Right renal pelvis (tissue), 4 donors: ENCODE measurements at regions not wholly inside any gene's neighbourhood (a gene's known extent, or its start where the extent isn't known, plus 50 kb on each side); places are given as distances from the start of the nearest gene placed in this dataset.
"Not testable (repeated sequence)": the region's sequence is repeated elsewhere in the genome, so short reads cannot be mapped to it uniquely, and the experiment has no call there.

ENCODE experiments used
- DNase-seq, 4 donors: peaks; one replicate each; pipeline ENCODE4 v3.0.0-alpha.2; 2013; ENCODE audit warnings: low read depth in 4 of 4, low spot score in 3 of 4, missing footprints in 1 of 4

DNA sequence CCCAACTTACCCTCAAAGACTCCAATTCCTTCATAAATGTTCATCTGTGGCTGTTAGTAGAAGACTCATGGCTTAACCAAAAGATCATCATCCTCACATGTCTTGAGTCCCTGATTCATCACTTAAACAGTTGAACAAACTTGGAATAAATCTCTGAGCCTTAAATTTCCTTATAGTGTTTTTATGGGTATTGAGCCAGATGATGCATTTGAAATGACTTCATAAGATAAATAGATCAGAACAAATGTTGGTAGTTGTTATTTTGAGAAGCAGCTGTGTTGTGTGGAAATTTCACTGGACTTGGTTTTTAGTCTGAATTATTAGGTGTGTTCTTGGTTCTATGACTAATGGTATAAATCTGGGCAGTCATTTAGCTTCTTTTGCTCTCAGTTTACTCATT, 236.2 kb downstream of the NNT start:
- no peak for DNase-seq

DNA sequence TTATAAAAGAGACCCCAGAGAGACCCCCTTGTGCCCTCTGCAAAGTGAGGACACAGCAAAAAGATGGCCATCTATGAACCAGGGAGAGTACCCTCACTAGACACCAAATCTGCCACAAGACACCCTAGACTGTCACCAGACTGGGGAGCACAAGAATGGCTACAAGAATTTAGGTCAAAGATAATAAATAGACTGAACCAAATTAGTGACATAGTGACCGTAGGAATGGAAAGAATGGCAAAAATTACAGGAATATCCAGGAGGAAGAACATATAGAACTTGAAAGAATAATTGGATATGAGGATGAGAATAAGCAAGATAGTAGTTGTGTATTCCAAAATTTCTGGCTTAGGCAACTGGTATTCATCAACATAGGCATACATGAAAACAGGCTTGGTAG, 235.0 kb downstream of the NNT start:
- DNase-seq, result no peak

- DNase-seq, result no peak
Measured at GRCh38 chr5:43837091-43837490, 234.1 kb downstream of the NNT start.

- DNase-seq, result no peak
Measured at GRCh38 chr5:43833961-43834360, 231.0 kb downstream of the NNT start.

DNA sequence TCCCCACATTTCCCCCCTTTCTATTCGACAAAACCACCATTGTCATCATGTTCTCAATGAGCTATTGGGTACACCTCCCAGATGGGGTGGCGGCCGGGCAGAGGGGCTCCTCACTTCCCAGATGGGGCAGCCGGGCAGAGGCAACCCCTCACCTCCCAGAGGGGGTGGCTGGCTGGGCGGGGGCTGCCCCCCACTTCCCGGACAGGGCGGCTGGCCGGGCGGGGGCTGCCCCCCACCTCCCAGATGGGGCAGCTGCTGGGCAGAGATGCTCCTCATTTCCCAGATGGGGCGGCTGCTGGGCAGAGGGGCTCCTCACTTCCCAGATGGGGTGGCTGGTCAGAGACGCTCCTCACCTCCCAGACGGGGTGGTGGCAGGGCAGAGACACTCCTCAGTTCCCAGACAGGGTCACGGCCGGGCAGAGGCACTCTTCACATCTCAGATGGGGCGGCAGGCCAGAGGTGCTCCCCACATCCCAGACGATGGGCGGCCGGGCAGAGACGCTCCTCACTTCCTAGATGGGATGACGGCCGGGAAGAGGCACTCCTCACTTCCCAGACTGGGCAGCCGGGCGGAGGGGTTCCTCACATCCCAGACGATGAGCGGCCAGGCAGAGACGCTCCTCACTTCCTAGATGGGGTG, 221.5 kb downstream of the NNT start:
- DNase-seq, result not testable (repeated sequence)

- DNase-seq, result not testable (repeated sequence)
Measured at GRCh38 chr5:43818394-43818793, 215.4 kb downstream of the NNT start.

GRCh38 chr5:43815497-43815896, 212.5 kb downstream of the NNT start:
- no peak for DNase-seq

- DNase-seq, result no peak
Measured at GRCh38 chr5:43804723-43805122, 201.7 kb downstream of the NNT start.

DNA sequence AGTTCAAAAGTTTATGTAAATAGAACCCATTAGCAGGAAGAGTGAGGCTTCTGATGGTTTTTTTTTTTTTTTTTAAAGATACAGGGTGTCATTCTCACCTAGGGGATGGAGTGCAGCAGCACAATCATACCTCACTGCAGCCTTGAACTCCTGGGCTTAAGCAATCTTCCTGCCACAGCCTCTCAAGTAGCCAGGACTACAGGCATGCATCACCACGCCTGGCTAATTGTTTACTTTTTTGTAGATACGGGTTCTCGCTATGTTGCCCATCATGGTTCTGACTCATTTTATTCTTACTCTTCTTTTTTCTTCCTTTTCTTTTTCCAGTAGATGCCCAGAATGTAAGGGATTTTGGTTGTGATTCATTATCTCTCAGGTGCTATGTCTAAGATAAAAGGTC, 201.1 kb downstream of the NNT start:
- no peak for DNase-seq

DNA sequence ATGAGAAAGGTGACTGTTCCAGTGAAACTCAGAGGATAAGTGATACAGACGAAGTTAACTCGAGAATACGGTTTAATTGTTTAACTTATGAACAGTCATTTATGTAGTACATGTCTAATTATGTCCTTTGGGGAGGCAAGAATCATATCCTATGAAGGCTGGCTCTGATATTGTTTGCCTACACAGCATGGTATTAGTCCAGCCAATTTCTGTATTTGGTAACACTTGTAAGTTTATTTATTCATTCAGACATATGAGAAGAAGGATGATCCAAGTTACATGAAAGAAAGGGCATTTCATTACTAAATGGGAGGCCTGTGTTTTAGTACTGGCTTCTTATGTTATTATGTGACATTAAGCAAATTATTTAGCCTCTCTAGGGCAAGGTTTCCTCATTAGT, 199.7 kb downstream of the NNT start:
- DNase-seq, result no peak

GRCh38 chr5:43802119-43802518, 199.1 kb downstream of the NNT start:
- DNase-seq, result no peak

GRCh38 chr5:43798740-43799139, 195.8 kb downstream of the NNT start:
- DNase-seq, result no peak

DNA sequence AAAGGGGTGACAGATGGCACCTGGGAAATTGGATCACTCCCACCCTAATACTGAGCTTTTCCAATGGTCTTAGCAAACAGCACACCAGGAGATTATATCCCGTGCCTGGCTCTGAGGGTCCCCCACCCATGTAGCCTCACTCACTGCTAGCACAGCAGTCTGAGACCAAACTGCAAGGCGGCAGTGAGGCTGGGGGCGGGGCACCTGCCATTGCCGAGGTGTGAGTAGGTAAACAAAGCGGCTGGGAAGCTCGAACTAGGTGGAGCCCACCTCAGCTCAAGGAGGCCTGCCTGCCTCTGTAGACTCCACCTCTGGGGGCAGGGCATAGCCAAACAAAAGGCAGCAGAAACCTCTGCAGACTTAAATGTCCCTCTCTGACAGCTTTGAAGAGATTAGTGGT, 188.9 kb downstream of the NNT start:
- DNase-seq, result not testable (repeated sequence)

DNA sequence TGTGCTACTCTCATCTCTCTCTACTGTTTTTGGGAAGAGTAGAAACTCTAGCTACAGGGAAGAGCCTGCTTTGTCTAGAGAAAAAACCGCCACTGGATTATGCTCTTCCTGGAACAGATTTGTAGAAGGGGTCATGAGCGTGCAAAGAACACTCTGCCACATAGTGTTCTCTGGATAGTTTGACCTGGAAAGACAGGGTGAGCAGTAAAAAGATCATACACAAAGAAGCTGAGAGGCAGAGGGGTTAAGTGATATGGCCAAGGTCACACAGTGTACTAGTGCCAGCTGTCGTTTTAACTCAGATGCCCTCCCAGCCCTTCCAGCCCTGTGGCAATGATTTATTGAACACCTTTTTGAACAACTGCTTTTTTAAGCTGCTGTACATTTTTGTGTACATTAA, 182.2 kb downstream of the NNT start:
- DNase-seq, result no peak

GRCh38 chr5:43780586-43780985, 177.6 kb downstream of the NNT start:
- no peak for DNase-seq

GRCh38 chr5:43774881-43775399, 172.0 kb downstream of the NNT start:
- DNase-seq, result no peak

GRCh38 chr5:43773478-43773844, 170.5 kb downstream of the NNT start:
- DNase-seq, result no peak

GRCh38 chr5:43772764-43773477, 169.9 kb downstream of the NNT start:
- no peak for DNase-seq

GRCh38 chr5:43772458-43772763, 169.4 kb downstream of the NNT start:
- no peak for DNase-seq

GRCh38 chr5:43771611-43772031, 168.6 kb downstream of the NNT start:
- no peak for DNase-seq

DNA sequence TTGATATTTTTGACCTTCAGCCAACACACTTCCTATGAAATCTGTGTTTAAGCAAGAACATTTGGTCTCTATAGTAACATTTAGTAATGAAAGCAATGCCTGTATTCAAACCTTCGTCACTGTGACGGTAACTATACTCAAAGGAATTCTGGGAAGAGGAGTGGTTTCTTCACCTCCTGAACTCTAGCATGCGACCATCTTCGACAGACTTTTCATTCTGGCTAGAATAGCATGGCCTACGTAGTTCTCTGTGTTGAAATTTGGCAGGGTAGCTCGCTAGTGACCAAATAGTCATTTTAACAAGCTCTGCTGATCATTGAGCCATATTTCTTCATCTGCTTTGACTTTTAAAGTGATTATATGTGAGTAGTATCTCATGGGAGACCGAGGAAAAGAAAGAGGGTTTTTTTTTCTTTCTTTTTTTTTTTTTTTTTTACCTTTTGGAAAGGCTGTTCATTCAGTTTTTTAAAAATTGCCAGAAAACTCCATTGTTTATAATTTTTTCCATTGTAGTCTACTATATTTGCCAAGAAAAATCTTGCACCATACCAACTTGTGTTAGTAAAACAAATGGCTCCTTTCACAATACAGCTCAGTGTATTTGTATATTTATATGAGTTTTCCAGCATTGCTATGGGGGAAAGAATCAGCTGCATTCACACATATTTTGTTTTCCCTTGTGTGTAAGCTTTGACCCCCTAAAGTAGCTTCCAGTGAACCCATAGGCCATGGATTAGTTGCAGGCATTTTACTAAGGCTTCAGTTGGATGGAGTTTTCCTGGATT, 166.8 kb downstream of the NNT start:
- peak in 1 of 4 donors; percentile 0 for DNase-seq
